WTC11 (cell line): ENCODE measurements at regions not wholly inside any gene's neighbourhood (a gene's known extent, or its start where the extent isn't known, plus 50 kb on each side); places are given as distances from the start of the nearest gene placed in this dataset.

ENCODE experiments used
- ATAC-seq: fragments of 200-7000 bp; cut with Tn5 transposase; 2 replicates; pipeline ENCODE4 v1.10.0; 2021; ENCODE audit warnings: mild to moderate bottlenecking, moderate library complexity
- CTCF ChIA-PET: fragments of 300-600 bp; sonication (Branson Sonifier 250); formaldehyde crosslinking; loops from one replicate; lab custom pipeline; 2021; ENCODE audit warnings: antibody characterized with exemption; lab: Charles Lee
- POLR2A ChIA-PET: fragments of 350-600 bp; sonication (Branson Sonifier 250); formaldehyde crosslinking; loops from one replicate; lab custom pipeline; 2021; ENCODE audit warnings: antibody characterized with exemption; lab: Charles Lee
- DNase-seq: peaks from one replicate; pipeline ENCODE4 v3.0.0; 2021; ENCODE audit warnings: low spot score
- H3K27ac Mint-ChIP-seq: 2 replicates; pipeline ENCODE4 v1.8.0; 2021; ENCODE audit warnings: mixed read lengths
- H3K27me3 Mint-ChIP-seq: 2 replicates; pipeline ENCODE4 v1.8.0; 2021; ENCODE audit warnings: low read depth, mild to moderate bottlenecking, moderate library complexity, mixed read lengths
- H3K36me3 Mint-ChIP-seq: 2 replicates; pipeline ENCODE4 v1.8.0; 2021; ENCODE audit warnings: mixed read lengths
- H3K4me1 Mint-ChIP-seq: 2 replicates; pipeline ENCODE4 v1.8.0; 2022; ENCODE audit warnings: mixed read lengths
- H3K4me3 Mint-ChIP-seq: 2 replicates; pipeline ENCODE4 v1.8.0; 2021; ENCODE audit warnings: mild to moderate bottlenecking, moderate library complexity, mixed read lengths
- H3K9me3 Mint-ChIP-seq: 2 replicates; pipeline ENCODE4 v1.8.0; 2021; ENCODE audit warnings: mixed read lengths
- ATF3 ChIP-seq: sonication (generic); formaldehyde crosslinking; conservative IDR thresholded peaks from 2 replicates; pipeline ENCODE4 v1.8.1; 2022; ENCODE audit warnings: mild to moderate bottlenecking, missing genetic modification reagents
- CTCF ChIP-seq: fragments of 200-600 bp; IDR thresholded peaks from 2 replicates; pipeline ENCODE4 v1.8.0; 2022; ENCODE audit warnings: antibody characterized with exemption
- EMX1 ChIP-seq: fragments of 250-450 bp; sonication (Bioruptor Pico); IDR thresholded peaks from 2 replicates; pipeline ENCODE4 v1.8.0; 2021; ENCODE audit warnings: mild to moderate bottlenecking
- FOXK1 ChIP-seq: sonication (generic); formaldehyde crosslinking; IDR thresholded peaks from 2 replicates; pipeline ENCODE4 v1.8.0; 2022; ENCODE audit warnings: mild to moderate bottlenecking, moderate library complexity, missing genetic modification reagents
- FOXP4 ChIP-seq: sonication (generic); formaldehyde crosslinking; IDR thresholded peaks from 2 replicates; pipeline ENCODE4 v1.8.0; 2022; ENCODE audit warnings: mild to moderate bottlenecking, missing genetic modification reagents
- IRF1 ChIP-seq: sonication (generic); formaldehyde crosslinking; IDR thresholded peaks from 2 replicates; pipeline ENCODE4 v1.8.0; 2023; ENCODE audit warnings: missing genetic modification reagents
- JUN ChIP-seq: sonication (generic); formaldehyde crosslinking; IDR thresholded peaks from 2 replicates; pipeline ENCODE4 v1.8.0; 2023; ENCODE audit warnings: mild to moderate bottlenecking, missing genetic modification reagents
- KAT7 ChIP-seq: sonication (generic); formaldehyde crosslinking; IDR thresholded peaks from 2 replicates; pipeline ENCODE4 v1.8.1; 2023; ENCODE audit warnings: missing genetic modification reagents, mild to moderate bottlenecking, borderline replicate concordance
- NR3C1 ChIP-seq: sonication (generic); formaldehyde crosslinking; conservative IDR thresholded peaks from 2 replicates; pipeline ENCODE4 v1.8.1; 2023; ENCODE audit warnings: low read depth, mild to moderate bottlenecking, missing genetic modification reagents
- OVOL2 ChIP-seq: fragments of 250-450 bp; sonication (Bioruptor Pico); IDR thresholded peaks from 2 replicates; pipeline ENCODE4 v1.9.0; 2021; ENCODE audit warnings: mild to moderate bottlenecking, borderline replicate concordance
- RELA ChIP-seq: sonication (generic); formaldehyde crosslinking; IDR thresholded peaks from 2 replicates; pipeline ENCODE4 v1.8.1; 2022; ENCODE audit warnings: missing genetic modification reagents, mild to moderate bottlenecking, borderline replicate concordance
- USF2 ChIP-seq: sonication (generic); formaldehyde crosslinking; IDR thresholded peaks from 2 replicates; pipeline ENCODE4 v1.8.1; 2023; ENCODE audit warnings: mild to moderate bottlenecking, missing genetic modification reagents, moderate library complexity
- ZBTB21 ChIP-seq: sonication (generic); formaldehyde crosslinking; IDR thresholded peaks from 2 replicates; pipeline ENCODE4 v1.8.1; 2023; ENCODE audit warnings: mild to moderate bottlenecking, missing genetic modification reagents, borderline replicate concordance
- ZBTB43 ChIP-seq: sonication (generic); formaldehyde crosslinking; IDR thresholded peaks from 2 replicates; pipeline ENCODE4 v1.8.1; 2023; ENCODE audit warnings: mild to moderate bottlenecking, missing genetic modification reagents
- ZNF121 ChIP-seq: sonication (generic); formaldehyde crosslinking; IDR thresholded peaks from 2 replicates; pipeline ENCODE4 v1.8.0; 2023; ENCODE audit warnings: missing genetic modification reagents
- TF ChIP-seq, protein P1 (sequence below): sonication (generic); formaldehyde crosslinking; IDR thresholded peaks from 2 replicates; pipeline ENCODE4 v1.8.0; 2022; ENCODE audit warnings: mild to moderate bottlenecking, missing genetic modification reagents
- TF ChIP-seq, protein P2 (sequence below): sonication (generic); formaldehyde crosslinking; IDR thresholded peaks from 2 replicates; pipeline ENCODE4 v1.8.1; 2022; ENCODE audit warnings: mild to moderate bottlenecking, missing genetic modification reagents, moderate library complexity, borderline replicate concordance
- TF ChIP-seq, protein P3 (sequence below): sonication (generic); formaldehyde crosslinking; IDR thresholded peaks from 2 replicates; pipeline ENCODE4 v1.8.1; 2022; ENCODE audit warnings: low read depth, missing genetic modification reagents, borderline replicate concordance
- TF ChIP-seq, protein P4 (sequence below): sonication (generic); formaldehyde crosslinking; IDR thresholded peaks from 2 replicates; pipeline ENCODE4 v1.8.1; 2022; ENCODE audit warnings: low read depth, mild to moderate bottlenecking, moderate library complexity, missing genetic modification reagents, borderline replicate concordance
- TF ChIP-seq, protein P5 (sequence below): sonication (generic); formaldehyde crosslinking; IDR thresholded peaks from 2 replicates; pipeline ENCODE4 v1.8.1; 2022; ENCODE audit warnings: mild to moderate bottlenecking, moderate library complexity, missing genetic modification reagents

- no peak overlapping the region for H3K4me3 Mint-ChIP-seq
- H3K27ac Mint-ChIP-seq: no peak overlapping the region
- TF ChIP-seq, protein P1, sequence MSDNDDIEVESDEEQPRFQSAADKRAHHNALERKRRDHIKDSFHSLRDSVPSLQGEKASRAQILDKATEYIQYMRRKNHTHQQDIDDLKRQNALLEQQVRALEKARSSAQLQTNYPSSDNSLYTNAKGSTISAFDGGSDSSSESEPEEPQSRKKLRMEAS (CRISPR knock-in tag): no peak
- TF ChIP-seq, protein P2, sequence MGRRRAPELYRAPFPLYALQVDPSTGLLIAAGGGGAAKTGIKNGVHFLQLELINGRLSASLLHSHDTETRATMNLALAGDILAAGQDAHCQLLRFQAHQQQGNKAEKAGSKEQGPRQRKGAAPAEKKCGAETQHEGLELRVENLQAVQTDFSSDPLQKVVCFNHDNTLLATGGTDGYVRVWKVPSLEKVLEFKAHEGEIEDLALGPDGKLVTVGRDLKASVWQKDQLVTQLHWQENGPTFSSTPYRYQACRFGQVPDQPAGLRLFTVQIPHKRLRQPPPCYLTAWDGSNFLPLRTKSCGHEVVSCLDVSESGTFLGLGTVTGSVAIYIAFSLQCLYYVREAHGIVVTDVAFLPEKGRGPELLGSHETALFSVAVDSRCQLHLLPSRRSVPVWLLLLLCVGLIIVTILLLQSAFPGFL (CRISPR knock-in tag): no peak
- TF ChIP-seq JUN: no peak
- TF ChIP-seq EMX1 (CRISPR knock-in tag): no peak
- TF ChIP-seq ZNF121 (CRISPR knock-in tag): no peak
- no peak for TF ChIP-seq CTCF
- TF ChIP-seq KAT7: no peak
- TF ChIP-seq IRF1 (CRISPR knock-in tag): no peak
- no peak for TF ChIP-seq RELA (CRISPR knock-in tag)
- TF ChIP-seq, protein P3, sequence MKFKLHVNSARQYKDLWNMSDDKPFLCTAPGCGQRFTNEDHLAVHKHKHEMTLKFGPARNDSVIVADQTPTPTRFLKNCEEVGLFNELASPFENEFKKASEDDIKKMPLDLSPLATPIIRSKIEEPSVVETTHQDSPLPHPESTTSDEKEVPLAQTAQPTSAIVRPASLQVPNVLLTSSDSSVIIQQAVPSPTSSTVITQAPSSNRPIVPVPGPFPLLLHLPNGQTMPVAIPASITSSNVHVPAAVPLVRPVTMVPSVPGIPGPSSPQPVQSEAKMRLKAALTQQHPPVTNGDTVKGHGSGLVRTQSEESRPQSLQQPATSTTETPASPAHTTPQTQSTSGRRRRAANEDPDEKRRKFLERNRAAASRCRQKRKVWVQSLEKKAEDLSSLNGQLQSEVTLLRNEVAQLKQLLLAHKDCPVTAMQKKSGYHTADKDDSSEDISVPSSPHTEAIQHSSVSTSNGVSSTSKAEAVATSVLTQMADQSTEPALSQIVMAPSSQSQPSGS (CRISPR knock-in tag): no peak
- no peak for TF ChIP-seq OVOL2 (CRISPR knock-in tag)
- TF ChIP-seq ATF3 (CRISPR knock-in tag): no peak
- TF ChIP-seq, protein P4, sequence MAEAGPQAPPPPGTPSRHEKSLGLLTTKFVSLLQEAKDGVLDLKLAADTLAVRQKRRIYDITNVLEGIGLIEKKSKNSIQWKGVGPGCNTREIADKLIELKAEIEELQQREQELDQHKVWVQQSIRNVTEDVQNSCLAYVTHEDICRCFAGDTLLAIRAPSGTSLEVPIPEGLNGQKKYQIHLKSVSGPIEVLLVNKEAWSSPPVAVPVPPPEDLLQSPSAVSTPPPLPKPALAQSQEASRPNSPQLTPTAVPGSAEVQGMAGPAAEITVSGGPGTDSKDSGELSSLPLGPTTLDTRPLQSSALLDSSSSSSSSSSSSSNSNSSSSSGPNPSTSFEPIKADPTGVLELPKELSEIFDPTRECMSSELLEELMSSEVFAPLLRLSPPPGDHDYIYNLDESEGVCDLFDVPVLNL (CRISPR knock-in tag): no peak
- no peak for TF ChIP-seq FOXK1
- TF ChIP-seq NR3C1 (CRISPR knock-in tag): no peak
- TF ChIP-seq FOXP4: no peak
- TF ChIP-seq ZBTB43: no peak
- no peak for TF ChIP-seq ZBTB21 (CRISPR knock-in tag)
- TF ChIP-seq, protein P5, sequence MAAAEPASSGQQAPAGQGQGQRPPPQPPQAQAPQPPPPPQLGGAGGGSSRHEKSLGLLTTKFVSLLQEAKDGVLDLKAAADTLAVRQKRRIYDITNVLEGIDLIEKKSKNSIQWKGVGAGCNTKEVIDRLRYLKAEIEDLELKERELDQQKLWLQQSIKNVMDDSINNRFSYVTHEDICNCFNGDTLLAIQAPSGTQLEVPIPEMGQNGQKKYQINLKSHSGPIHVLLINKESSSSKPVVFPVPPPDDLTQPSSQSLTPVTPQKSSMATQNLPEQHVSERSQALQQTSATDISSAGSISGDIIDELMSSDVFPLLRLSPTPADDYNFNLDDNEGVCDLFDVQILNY (CRISPR knock-in tag): no peak
- no peak for TF ChIP-seq USF2 (CRISPR knock-in tag)
- ATAC-seq (no peak), DNase-seq (no peak)
- POLR2A ChIA-PET: no interaction called here
- H3K4me1 Mint-ChIP-seq: no peaks in the 10 kb centered on the region
- H3K36me3 Mint-ChIP-seq: no peaks in the 10 kb centered on the region
- H3K27me3 Mint-ChIP-seq: no peaks in the 10 kb centered on the region
- no peaks in the 10 kb centered on the region for H3K9me3 Mint-ChIP-seq
- CTCF ChIA-PET: no interaction called here
Observed at GRCh38 chr4:96317891-96318290, 478.0 kb downstream of the PDHA2 start.
